GM18907 (cell line): ENCODE measurements at regions not wholly inside any gene's neighbourhood (a gene's known extent, or its start where the extent isn't known, plus 50 kb on each side); places are given as distances from the start of the nearest gene placed in this dataset.

Experiments
- ATAC-seq: cut with Tn5 transposase; IDR thresholded peaks from one replicate; pipeline ENCODE4 v1.9.1; 2021; ENCODE audit warnings: mild to moderate bottlenecking, moderate library complexity; ENCODE audit not compliant: unreplicated experiment

GRCh38 chr9:129250786-129251185, 72.7 kb upstream of the IER5L start:
- no peak for ATAC-seq

GRCh38 chr9:129247285-129248153, 69.5 kb upstream of the IER5L start:
- no peak for ATAC-seq

GRCh38 chr9:129245276-129245675, 67.2 kb upstream of the IER5L start:
- ATAC-seq, result no peak

- ATAC-seq, result no peak
These were observed 65.0 kb upstream of the IER5L start for GRCh38 chr9:129242971-129243561.

GRCh38 chr9:129242191-129242941, 64.3 kb upstream of the IER5L start:
- no peak for ATAC-seq

- ATAC-seq, result no peak
These were observed 63.7 kb upstream of the IER5L start for GRCh38 chr9:129241725-129242124.

- no peak for ATAC-seq
These were observed 62.6 kb upstream of the IER5L start for GRCh38 chr9:129240581-129241211.

- ATAC-seq, result no peak
These were observed 62.0 kb upstream of the IER5L start for GRCh38 chr9:129239946-129240490.

- no peak for ATAC-seq
These were observed 59.7 kb upstream of the IER5L start for GRCh38 chr9:129237803-129238202.

- ATAC-seq, result no peak
These were observed 59.1 kb upstream of the IER5L start for GRCh38 chr9:129237164-129237611.

- no peak for ATAC-seq
These were observed 58.5 kb upstream of the IER5L start for GRCh38 chr9:129236441-129237145.

GRCh38 chr9:129235931-129236331, 57.9 kb upstream of the IER5L start:
- ATAC-seq, result no peak

- ATAC-seq, result no peak
These were observed 57.2 kb upstream of the IER5L start for GRCh38 chr9:129235041-129235930.

GRCh38 chr9:129234491-129234890, 56.4 kb upstream of the IER5L start:
- ATAC-seq, result no peak

GRCh38 chr9:129232839-129233591, 55.0 kb upstream of the IER5L start:
- ATAC-seq, result no peak

- no peak for ATAC-seq
These were observed 53.7 kb upstream of the IER5L start for GRCh38 chr9:129231759-129232158.

- ATAC-seq, result no peak
These were observed 53.1 kb upstream of the IER5L start for GRCh38 chr9:129231022-129231739.

GRCh38 chr9:129230302-129230701, 52.2 kb upstream of the IER5L start:
- no peak for ATAC-seq
